ENCODE measurements at regions not wholly inside any gene's neighbourhood (a gene's known extent, or its start where the extent isn't known, plus 50 kb on each side); places are given as distances from the start of the nearest gene placed in this dataset.
"Not testable (repeated sequence)": the region's sequence is repeated elsewhere in the genome, so short reads cannot be mapped to it uniquely, and the experiment has no call there.

DNA sequence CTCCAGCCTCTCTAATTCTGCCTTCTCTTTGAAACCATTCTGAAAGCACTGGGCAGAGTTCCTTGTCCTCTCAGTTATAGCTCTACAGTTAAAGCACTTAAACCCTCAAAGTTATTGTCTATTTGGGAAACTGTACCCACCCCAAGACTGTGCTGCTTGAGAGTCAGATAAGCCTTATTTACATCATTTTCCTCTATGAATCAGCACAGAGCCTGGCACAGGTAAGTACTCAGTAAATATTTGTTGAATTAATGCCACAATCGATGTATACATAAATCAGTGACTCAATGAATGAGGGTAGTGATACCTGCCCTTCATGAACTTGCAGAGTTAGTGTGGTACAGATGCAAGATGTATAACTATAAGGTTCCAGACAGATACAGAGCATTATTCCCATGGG lies 549.4 kb upstream of the KLF4 start:
- no peak for DNase-seq (ENCODE audit: low spot score)

- DNase-seq (ENCODE audit: low spot score): no peak
These were observed 545.9 kb upstream of the KLF4 start for GRCh38 chr9:108035487-108035886.

DNA sequence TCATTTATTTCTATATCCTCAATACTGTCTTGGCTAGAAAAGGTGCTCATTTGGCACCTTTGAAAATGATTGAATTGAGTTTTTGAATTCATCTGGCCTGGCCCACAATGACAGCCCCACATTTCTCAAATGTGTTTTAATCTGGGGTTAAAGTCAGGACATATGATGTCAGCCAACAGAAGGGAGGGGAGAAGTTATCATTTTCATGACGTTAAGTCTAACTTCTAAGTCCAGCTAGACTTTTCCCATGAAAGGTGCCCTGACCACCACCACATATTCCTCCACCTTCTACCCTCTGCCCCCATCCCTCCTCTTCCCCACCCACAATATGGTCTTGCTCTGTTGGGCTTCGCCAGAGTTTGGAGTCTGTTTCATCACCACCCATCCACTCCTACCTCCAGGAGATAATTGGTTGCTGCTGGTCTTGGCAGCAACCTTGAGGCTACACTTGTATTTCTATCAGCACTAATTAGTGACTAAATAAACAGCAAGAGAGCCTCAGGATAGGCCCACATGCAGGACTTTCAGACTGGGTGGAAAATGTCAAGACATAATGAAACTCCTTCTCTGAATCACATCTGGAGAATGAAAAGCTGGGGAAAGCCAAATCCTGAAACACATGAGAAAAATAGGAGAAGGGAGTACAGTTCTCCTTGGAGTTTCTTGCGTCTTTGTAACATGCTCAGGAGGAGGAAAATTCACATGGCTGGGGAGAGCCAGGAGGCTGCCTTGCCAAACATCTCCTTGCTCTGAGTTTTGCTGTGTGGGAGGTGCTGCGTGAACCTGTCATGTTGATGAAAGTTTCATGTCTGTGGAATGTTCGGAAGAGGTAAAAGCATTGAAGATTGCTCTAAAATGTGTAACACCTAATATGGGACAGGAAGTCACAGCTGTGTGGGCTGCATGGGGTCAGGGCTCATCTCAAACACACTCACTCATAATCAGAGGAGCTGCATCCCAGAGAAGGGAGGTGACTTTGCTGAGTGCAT lies 544.7 kb upstream of the KLF4 start:
- DNase-seq (ENCODE audit: low spot score): no peak

GRCh38 chr9:108032079-108032478 lies 542.5 kb upstream of the KLF4 start:
- DNase-seq (ENCODE audit: low spot score): not testable (repeated sequence)

DNA sequence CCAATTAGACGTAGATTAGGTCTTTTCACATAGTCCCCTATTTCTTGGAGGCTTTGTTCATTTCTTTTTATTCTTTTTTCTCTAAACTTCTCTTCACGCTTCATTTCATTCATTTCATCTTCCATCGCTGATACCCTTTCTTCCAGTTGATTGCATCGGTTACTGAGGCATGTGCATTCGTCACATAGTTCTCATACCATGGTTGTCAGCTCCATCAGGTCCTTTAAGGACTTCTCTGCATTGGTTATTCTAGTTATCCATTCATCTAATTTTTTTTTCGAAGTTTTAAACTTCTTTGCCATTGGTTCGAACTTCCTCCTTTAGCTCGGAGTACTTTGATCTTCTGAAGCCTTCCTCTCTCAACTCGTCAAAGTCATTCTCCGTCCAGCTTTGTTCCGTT lies 541.7 kb upstream of the KLF4 start:
- not testable (repeated sequence) for DNase-seq (ENCODE audit: low spot score)

- DNase-seq (ENCODE audit: low spot score): not testable (repeated sequence)
These were observed 537.1 kb upstream of the KLF4 start for GRCh38 chr9:108026718-108027117.

DNA sequence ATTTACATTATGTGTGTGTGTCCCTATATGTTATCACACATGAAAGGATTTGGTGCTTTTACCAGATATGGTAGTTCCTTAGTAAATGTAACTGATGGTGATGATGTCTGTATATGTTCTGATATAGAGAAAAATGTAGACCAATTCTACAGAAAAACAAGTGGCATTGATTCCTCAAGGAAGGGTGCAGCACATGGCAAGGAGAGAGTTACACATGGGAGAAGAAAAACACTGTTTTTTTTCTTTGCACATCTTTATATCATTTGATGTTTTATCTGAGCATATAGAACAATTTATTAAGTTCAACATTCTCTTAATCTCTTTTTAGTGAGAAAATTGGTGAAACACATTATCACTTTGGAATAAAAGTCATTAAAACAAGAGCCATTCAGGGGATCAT lies 535.0 kb upstream of the KLF4 start:
- DNase-seq (ENCODE audit: low spot score): no peak

GRCh38 chr9:108022246-108022935 lies 532.8 kb upstream of the KLF4 start:
- no peak for DNase-seq (ENCODE audit: low spot score)

DNA sequence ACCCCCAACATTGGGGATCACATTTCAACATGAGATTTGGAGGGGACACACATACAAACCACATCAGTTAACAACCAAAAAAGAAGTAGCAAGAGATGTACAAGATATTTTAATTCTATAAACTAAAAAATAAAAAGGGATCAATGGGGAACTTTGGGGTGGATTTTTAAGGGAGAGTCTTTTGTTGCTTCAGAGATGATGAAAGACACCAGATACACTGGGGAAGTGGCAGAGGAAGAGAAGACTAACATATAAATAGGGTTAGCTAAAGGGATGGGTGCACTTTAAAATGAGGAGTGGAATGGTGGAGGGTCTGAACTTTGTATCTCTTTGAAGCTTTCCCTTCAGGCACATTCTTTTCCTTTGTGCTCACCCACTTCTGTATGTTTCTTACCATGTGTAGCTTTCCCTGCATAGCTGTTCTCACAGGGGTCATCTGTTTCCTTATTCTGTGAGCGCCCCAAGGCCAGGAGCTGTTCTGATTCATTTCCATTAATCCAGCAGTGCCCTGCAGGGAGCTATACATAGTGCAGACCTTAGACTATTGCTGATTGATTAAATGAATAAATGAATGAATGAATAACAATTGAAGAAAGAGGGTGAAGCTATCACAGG lies 531.6 kb upstream of the KLF4 start:
- DNase-seq (ENCODE audit: low spot score): no peak

GRCh38 chr9:108019821-108020220 lies 530.3 kb upstream of the KLF4 start:
- DNase-seq (ENCODE audit: low spot score): no peak

DNA sequence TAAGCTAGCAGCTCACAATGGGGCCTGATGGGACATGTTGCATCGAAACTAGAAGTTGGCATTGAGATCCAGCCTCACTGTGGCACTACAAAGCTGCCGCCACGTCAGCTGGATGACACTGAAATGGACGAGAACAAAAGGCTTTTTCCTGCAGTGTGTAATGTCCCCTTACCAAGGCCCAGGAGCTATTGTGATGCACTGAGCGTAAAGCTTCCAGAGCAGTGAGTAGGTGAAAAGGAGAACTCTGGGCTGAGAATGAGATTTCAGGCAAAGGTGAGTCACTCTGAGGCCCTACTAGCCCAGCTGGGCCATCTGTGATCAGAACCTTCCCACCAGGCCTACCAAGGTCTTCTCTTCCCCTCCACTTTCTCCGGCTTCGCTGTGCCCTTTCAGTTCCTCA lies 528.1 kb upstream of the KLF4 start:
- DNase-seq (ENCODE audit: low spot score): no peak

DNA sequence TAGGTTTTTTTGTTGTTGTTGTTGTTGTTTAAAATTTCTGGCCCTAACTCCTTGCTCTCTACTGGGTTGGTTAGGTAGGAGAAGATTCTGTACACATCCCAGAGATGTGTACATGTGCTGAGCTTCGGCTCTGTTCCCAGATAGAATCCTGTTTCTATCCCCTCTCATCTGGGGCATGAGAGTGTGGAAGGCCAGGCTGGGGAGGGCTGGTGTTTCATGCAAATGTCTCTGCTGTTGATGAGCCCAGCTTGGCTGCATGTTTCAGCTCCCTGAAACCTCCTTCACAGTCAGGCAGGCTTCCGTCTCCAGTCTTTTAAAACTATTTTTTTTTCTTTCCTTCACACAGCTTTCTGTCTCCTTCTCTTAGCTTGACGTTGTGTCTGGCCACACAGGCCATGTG lies 526.9 kb upstream of the KLF4 start:
- DNase-seq (ENCODE audit: low spot score): no peak

- DNase-seq (ENCODE audit: low spot score): no peak
These were observed 526.1 kb upstream of the KLF4 start for GRCh38 chr9:108015690-108016089.

GRCh38 chr9:108014353-108014752 lies 524.8 kb upstream of the KLF4 start:
- DNase-seq (ENCODE audit: low spot score): no peak

GRCh38 chr9:108012886-108013665 lies 523.5 kb upstream of the KLF4 start:
- DNase-seq (ENCODE audit: low spot score): no peak

DNA sequence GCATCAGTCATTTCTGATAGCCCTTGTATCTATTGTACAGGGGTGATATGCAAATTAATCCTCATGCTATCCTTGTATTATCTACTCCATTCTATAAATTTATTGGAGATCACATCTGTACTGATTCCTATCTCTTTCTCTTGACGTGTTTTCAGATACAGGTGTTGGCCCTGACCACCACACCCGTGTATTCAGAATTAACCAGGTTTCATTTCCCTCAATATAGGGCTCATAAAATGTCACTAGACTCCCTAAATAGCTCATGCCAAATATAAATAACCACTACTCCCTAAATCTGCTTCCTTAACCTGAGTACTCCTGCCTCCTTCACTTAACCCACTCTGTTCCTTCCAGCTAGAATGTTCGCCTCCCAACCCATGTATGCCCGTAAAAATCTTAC lies 522.8 kb upstream of the KLF4 start:
- no peak for DNase-seq (ENCODE audit: low spot score)

DNA sequence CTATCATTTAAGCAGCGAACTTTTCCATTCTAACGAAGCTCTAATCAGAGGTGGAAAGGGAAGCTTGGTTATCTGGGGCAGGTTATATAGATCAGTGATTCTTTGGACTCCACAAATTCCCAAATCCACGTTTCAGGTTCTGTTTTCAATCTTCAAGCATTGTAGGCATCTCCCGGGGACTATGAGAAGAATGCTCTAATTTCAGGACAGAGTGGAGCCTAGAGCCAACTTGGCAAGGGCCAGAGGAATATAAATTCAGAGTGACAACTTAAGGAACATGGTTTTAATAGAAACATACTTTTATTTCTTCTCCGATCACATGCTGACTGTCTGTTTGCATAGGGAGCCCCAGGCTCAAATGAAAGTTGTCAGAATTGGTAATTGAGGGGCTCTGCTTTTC lies 514.0 kb upstream of the KLF4 start:
- no peak for DNase-seq (ENCODE audit: low spot score)

GRCh38 chr9:108002371-108002956 lies 512.9 kb upstream of the KLF4 start:
- no peak for DNase-seq (ENCODE audit: low spot score)

- DNase-seq (ENCODE audit: low spot score): no peak
These were observed 511.7 kb upstream of the KLF4 start for GRCh38 chr9:108001237-108001636.

DNA sequence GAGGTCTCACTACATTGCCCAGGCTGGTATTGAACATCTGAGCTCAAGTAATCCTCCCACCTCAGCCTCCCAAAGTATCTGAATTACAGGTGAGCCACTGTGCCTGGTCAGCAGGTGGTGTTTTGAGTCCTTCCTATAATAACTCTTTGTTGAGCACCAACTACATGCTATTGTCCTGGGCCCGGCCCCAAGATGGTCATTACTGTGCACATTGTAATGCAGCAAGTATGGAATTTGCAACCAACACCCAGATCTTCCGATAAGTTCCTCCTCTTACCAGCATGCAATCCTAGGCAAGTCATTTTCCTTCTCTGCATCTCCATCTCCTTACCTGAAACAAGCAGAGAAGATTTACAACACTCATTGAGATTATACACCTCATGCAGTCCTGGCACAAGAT lies 510.3 kb upstream of the KLF4 start:
- no peak for DNase-seq (ENCODE audit: low spot score)

DNA sequence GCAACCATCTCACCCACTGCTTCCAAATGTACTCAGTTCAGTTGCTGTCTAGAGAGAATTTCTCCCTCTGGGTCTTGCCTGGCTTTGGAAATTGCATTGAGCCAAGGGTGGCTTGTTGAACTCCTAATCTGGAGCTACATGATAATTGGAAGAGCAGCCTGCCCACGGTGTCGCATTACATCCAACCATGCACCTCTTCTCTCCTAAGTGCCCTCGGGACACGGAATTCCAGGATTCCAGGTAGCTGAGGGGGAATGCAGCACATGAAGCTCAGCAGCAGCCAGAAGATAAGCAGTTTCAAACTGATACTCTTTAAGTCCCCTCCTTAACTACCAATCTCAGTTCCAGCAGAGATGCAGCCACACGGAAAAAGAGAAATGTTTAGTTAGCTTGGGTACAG lies 509.4 kb upstream of the KLF4 start:
- DNase-seq (ENCODE audit: low spot score): no peak

GRCh38 chr9:107994648-107995047 lies 505.1 kb upstream of the KLF4 start:
- DNase-seq (ENCODE audit: low spot score): no peak
